ENCODE measurements at regions not wholly inside any gene's neighbourhood (a gene's known extent, or its start where the extent isn't known, plus 50 kb on each side); places are given as distances from the start of the nearest gene placed in this dataset.
"Not testable (repeated sequence)": the region's sequence is repeated elsewhere in the genome, so short reads cannot be mapped to it uniquely, and the experiment has no call there.

- DNase-seq (no peak), ATAC-seq (no peak)
- Histone ChIP-seq H3K4me1 (ENCODE audit: low read depth) (no peaks in the 10 kb centered on the region), H3K36me3 (ENCODE audit: low read depth) (no peaks in the 10 kb centered on the region), H3K4me3 (no peak overlapping the region), H3K9me3 (no peaks in the 10 kb centered on the region)
- TF ChIP-seq CTCF (IDR thresholded peaks at IDR 0.05), result no peak
- intact Hi-C loops (cut with DNase I, micrococcal nuclease), result no loop called here
These were observed 408.9 kb downstream of the NAP1L3 start for GRCh38 chrX:93264261-93265002.

- no peak for ATAC-seq
- H3K4me1 ChIP-seq (ENCODE audit: low read depth), result no peaks in the 10 kb centered on the region
- H3K9me3 ChIP-seq, result no peaks in the 10 kb centered on the region
- no peaks in the 10 kb centered on the region for H3K36me3 ChIP-seq (ENCODE audit: low read depth)
- no peak for DNase-seq
- TF ChIP-seq CTCF (IDR thresholded peaks at IDR 0.05), result no peak
- H3K4me3 ChIP-seq, result no peak overlapping the region
- intact Hi-C loops (cut with DNase I, micrococcal nuclease), result no loop called here
These were observed 414.3 kb downstream of the NAP1L3 start for GRCh38 chrX:93259029-93259428.

GRCh38 chrX:93242897-93243296 lies 430.5 kb downstream of the NAP1L3 start:
- Histone ChIP-seq H3K4me3 (no peak overlapping the region), H3K36me3 (ENCODE audit: low read depth) (no peaks in the 10 kb centered on the region), H3K4me1 (ENCODE audit: low read depth) (no peaks in the 10 kb centered on the region), H3K9me3 (no peaks in the 10 kb centered on the region)
- ATAC-seq (no peak), DNase-seq (no peak)
- intact Hi-C loops (cut with DNase I, micrococcal nuclease), result no loop called here
- no peak for TF ChIP-seq CTCF (IDR thresholded peaks at IDR 0.05)

GRCh38 chrX:93235494-93236256 lies 437.7 kb downstream of the NAP1L3 start:
- intact Hi-C loops (cut with DNase I, micrococcal nuclease), result not testable (repeated sequence)

GRCh38 chrX:93229036-93229435 lies 444.3 kb downstream of the NAP1L3 start:
- Histone ChIP-seq H3K9me3 (no peaks in the 10 kb centered on the region), H3K36me3 (ENCODE audit: low read depth) (no peaks in the 10 kb centered on the region), H3K4me3 (no peak overlapping the region), H3K4me1 (ENCODE audit: low read depth) (no peaks in the 10 kb centered on the region)
- ATAC-seq, result no peak
- TF ChIP-seq CTCF (IDR thresholded peaks at IDR 0.05), result no peak
- DNase-seq, result no peak
- intact Hi-C loops (cut with DNase I, micrococcal nuclease), result no loop called here

More at GRCh38 chrX:93235494-93236256, 437.7 kb downstream of the NAP1L3 start:
- not testable (repeated sequence) for H3K36me3 ChIP-seq (ENCODE audit: low read depth); H3K4me3 ChIP-seq; H3K9me3 ChIP-seq; H3K4me1 ChIP-seq (ENCODE audit: low read depth); ATAC-seq
- DNase-seq, result peak in 1 of 3 donors; percentile 37
